Naive thymus-derived CD4-positive, alpha-beta T cell (primary cell): ENCODE measurements at regions not wholly inside any gene's neighbourhood (a gene's known extent, or its start where the extent isn't known, plus 50 kb on each side); places are given as distances from the start of the nearest gene placed in this dataset.

Experiments
- ATAC-seq: fragments of 150-1000 bp; cut with Tn5 transposase; 2 replicates; pipeline ENCODE4 v1.10.0; 2021; ENCODE audit warnings: mild to moderate bottlenecking, moderate library complexity
- CTCF ChIA-PET: fragments of 350-600 bp; sonication (Branson Sonifier 250); formaldehyde crosslinking; loops from one replicate; lab custom pipeline; 2021; ENCODE audit warnings: antibody characterized with exemption; lab: Charles Lee
- POLR2A ChIA-PET: fragments of 350-600 bp; sonication (Branson Sonifier 250); formaldehyde crosslinking; loops from one replicate; lab custom pipeline; 2021; ENCODE audit warnings: antibody characterized with exemption, inconsistent platforms; lab: Charles Lee
- DNase-seq, 9 donors: peaks; one replicate each; pipeline versions ENCODE4 v3.0.0 to v3.0.0-alpha.2; 2020 to 2022; ENCODE audit warnings: mixed read lengths in 1 of 9
- H3K27ac ChIP-seq: one replicate; pipeline ENCODE4 v1.7.0; 2013; ENCODE audit warnings: mild to moderate bottlenecking, low read depth, low read length, moderate library complexity
- H3K27me3 ChIP-seq, 2 donors: one replicate each; pipeline ENCODE4 v1.7.0; 2013; ENCODE audit warnings: low read length in 2 of 2, mild to moderate bottlenecking in 2 of 2, moderate library complexity in 2 of 2; ENCODE audit not compliant: control insufficient read depth in 2 of 2, insufficient read depth in 2 of 2
- H3K36me3 ChIP-seq, 3 experiments: 1 replicate in 2 of 3; 2 replicates in 1 of 3; pipeline ENCODE4 v1.7.0; 2013; ENCODE audit warnings: low read length in 3 of 3, mild to moderate bottlenecking in 3 of 3, moderate library complexity in 1 of 3; ENCODE audit not compliant: insufficient read depth in 3 of 3, control insufficient read depth in 2 of 3
- H3K4me1 ChIP-seq, 2 donors: one replicate each; pipeline ENCODE4 v1.7.0; 2013; ENCODE audit warnings: low read length in 2 of 2, mild to moderate bottlenecking in 2 of 2, moderate library complexity in 1 of 2; ENCODE audit not compliant: control insufficient read depth in 2 of 2, insufficient read depth in 2 of 2
- H3K4me3 ChIP-seq: 2 replicates; pipeline ENCODE4 v1.7.0; 2013; ENCODE audit warnings: mild to moderate bottlenecking, low read length
- H3K9me3 ChIP-seq, 3 experiments: 1 replicate in 2 of 3; 2 replicates in 1 of 3; pipeline ENCODE4 v1.7.0; 2013; ENCODE audit warnings: low read length in 3 of 3; ENCODE audit not compliant: control insufficient read depth in 2 of 3
- H3K27ac Mint-ChIP-seq, 9 donors: one replicate each; pipeline ENCODE4 v1.8.0; 2020 to 2022; ENCODE audit warnings: mixed read lengths in 9 of 9, mild to moderate bottlenecking in 8 of 9, moderate library complexity in 5 of 9, inconsistent platforms in 2 of 9
- H3K27me3 Mint-ChIP-seq, 5 donors: one replicate each; pipeline ENCODE4 v1.8.0; 2021 to 2022; ENCODE audit warnings: mixed read lengths in 5 of 5, mild to moderate bottlenecking in 1 of 5
- H3K36me3 Mint-ChIP-seq, 5 donors: one replicate each; pipeline ENCODE4 v1.8.0; 2020 to 2022; ENCODE audit warnings: mixed read lengths in 5 of 5, mild to moderate bottlenecking in 3 of 5, inconsistent platforms in 1 of 5
- H3K4me1 Mint-ChIP-seq, 7 donors: one replicate each; pipeline ENCODE4 v1.8.0; 2020 to 2022; ENCODE audit warnings: mixed read lengths in 7 of 7, mild to moderate bottlenecking in 3 of 7, inconsistent platforms in 1 of 7
- H3K4me3 Mint-ChIP-seq, 10 donors: one replicate each; pipeline ENCODE4 v1.8.0; 2020 to 2022; ENCODE audit warnings: mild to moderate bottlenecking in 10 of 10, mixed read lengths in 10 of 10, moderate library complexity in 6 of 10, inconsistent platforms in 2 of 10
- H3K9me3 Mint-ChIP-seq, 11 donors: one replicate each; pipeline ENCODE4 v1.8.0; 2020 to 2022; ENCODE audit warnings: mixed read lengths in 11 of 11, mild to moderate bottlenecking in 4 of 11, inconsistent platforms in 1 of 11, moderate library complexity in 1 of 11
- intact Hi-C, 2 donors: fragments of 100-400 bp; cut with micrococcal nuclease; formaldehyde crosslinking; loops; one replicate each; pipeline ENCODE4 v1.15.1; 2023

DNA sequence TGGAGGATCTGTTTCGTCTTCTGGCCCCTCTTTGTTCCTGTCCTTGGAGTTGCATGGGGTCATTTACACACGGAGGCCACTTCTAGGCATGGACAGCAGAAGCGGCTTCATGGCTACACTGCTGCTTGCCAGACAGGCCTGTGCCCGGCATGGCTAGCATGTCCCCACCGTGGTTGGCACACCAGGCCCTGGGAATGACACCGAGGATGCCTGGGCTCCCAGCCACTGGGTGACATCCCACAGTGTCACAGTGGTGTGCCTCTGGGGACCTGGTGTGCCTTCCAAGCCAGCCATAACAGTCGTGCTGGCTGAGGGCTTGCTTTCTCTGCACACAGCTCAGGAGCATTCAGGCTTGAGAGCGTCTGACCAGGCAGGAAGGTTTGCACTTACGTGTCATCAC is 910.1 kb downstream of the TBC1D22A start:
- ATAC-seq (no peak), DNase-seq (no peak)
- POLR2A ChIA-PET, result no interaction called here
- Histone ChIP-seq H3K4me3 (no peak overlapping the region), H3K27ac (no peak overlapping the region), H3K4me1 (no peaks in the 10 kb centered on the region), H3K36me3 (no peaks in the 10 kb centered on the region), H3K27me3 (no peaks in the 10 kb centered on the region), H3K9me3 (peaks cover 0 to 5% (median 0%) of the 10 kb centered on the region in 3 experiments)
- Mint-ChIP-seq H3K27me3 (peaks cover 0 to 12% (median 0%) of the 10 kb centered on the region in 5 donors), H3K4me1 (no peaks in the 10 kb centered on the region), H3K9me3 (peaks cover 0 to 13% (median 4%) of the 10 kb centered on the region in 11 donors), H3K36me3 (peaks cover 0 to 4% (median 0%) of the 10 kb centered on the region in 5 donors), H3K4me3 (no peak overlapping the region), H3K27ac (no peak overlapping the region)
- CTCF ChIA-PET, result no interaction called here
- intact Hi-C loops, result no loop called here

DNA sequence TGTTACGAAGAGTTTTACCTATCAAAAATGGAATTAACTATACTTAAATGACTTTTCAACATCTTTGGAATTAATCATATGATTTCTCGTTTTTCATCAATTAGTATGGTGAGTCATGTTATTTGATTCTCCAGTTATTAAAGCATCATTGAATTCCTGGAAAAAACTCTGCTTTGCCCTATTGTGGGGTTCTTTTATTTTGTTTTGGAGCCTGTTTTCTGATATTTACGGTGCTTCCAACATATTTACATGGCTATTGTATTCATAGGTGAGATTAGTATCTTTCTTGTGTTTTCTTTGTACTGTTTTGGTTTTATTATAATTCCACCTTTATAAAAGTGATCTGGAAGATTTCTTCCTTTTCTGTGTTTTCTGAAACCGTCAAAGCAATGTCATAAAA is 902.7 kb downstream of the TBC1D22A start:
- no peak overlapping the region for H3K4me3 ChIP-seq
- Mint-ChIP-seq H3K36me3 (peaks cover 0 to 4% (median 0%) of the 10 kb centered on the region in 5 donors), H3K4me1 (peaks cover 0 to 3% (median 0%) of the 10 kb centered on the region in 7 donors), H3K27me3 (peaks cover 0 to 26% (median 0%) of the 10 kb centered on the region in 5 donors), H3K9me3 (peaks cover 2 to 27% (median 11%) of the 10 kb centered on the region in 11 donors), H3K4me3 (no peak overlapping the region), H3K27ac (no peak overlapping the region)
- peaks cover 0 to 8% (median 0%) of the 10 kb centered on the region in 3 experiments for H3K9me3 ChIP-seq
- intact Hi-C loops, result no loop called here
- POLR2A ChIA-PET, result no interaction called here
- ATAC-seq (no peak), DNase-seq (no peak)
- H3K27ac ChIP-seq, result no peak overlapping the region
- H3K4me1 ChIP-seq, result no peaks in the 10 kb centered on the region
- CTCF ChIA-PET, result no interaction called here
- no peaks in the 10 kb centered on the region for H3K27me3 ChIP-seq
- H3K36me3 ChIP-seq, result no peaks in the 10 kb centered on the region

DNA sequence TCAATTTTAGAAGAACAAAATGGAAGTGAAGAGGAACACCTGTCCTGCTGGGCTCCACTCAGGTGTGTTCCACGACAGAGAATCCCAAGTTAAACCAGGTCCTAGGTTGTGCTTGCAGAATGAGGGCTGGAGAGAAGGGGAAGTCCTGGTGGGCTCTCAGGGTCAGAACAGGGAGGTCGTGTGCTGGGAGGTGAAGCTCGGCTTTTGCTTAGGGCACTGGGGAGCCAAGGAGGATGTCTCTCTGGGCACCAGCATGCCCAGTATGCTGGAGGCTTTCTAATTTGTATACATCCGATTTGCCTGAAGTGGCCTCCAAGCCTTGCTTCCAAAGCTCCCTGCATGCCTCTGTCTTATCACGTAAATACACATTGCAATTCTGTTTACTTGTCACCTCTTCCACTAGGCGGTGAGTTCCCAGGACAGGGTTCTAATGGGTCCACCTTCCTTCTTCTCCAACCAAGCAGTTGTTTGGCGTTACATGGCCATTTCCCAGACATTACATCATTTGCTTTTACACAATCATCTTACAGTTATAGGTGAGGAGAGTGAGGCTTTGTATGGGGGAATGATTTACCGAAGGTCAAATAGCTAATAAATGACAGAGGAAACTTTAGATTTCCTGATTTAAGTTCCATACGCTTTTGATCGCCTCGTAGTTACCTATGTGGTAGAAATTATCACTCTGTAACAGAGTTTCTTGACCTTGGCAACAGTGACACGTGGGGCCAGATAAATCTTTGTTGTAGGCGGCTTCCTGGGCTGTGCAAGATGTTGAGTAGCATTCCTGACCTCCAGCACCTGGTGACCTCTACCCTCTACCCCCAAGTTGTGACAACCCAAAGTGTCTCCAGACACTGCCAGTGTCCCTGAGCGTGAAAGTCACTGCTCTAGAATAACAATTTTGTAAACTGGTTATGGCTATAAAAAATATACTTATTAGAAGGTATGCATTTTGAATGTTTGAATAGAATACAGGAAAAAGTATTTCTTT is 901.5 kb downstream of the TBC1D22A start:
- Histone ChIP-seq H3K27ac (no peak overlapping the region), H3K4me3 (no peak overlapping the region), H3K4me1 (no peaks in the 10 kb centered on the region), H3K36me3 (no peaks in the 10 kb centered on the region), H3K27me3 (no peaks in the 10 kb centered on the region), H3K9me3 (peaks cover 0 to 3% (median 0%) of the 10 kb centered on the region in 3 experiments)
- ChIA-PET POLR2A (no interaction called here), CTCF (no interaction called here)
- DNase-seq (no peak), ATAC-seq (no peak)
- intact Hi-C loops, result no loop called here
- no peak overlapping the region for H3K27ac Mint-ChIP-seq
- H3K4me1 Mint-ChIP-seq, result peaks cover 0 to 3% (median 0%) of the 10 kb centered on the region in 7 donors
- no peak overlapping the region for H3K4me3 Mint-ChIP-seq
- peaks cover 0 to 32% (median 0%) of the 10 kb centered on the region in 5 donors for H3K27me3 Mint-ChIP-seq
- peaks cover 2 to 27% (median 8%) of the 10 kb centered on the region in 11 donors for H3K9me3 Mint-ChIP-seq
- no peaks in the 10 kb centered on the region for H3K36me3 Mint-ChIP-seq

GRCh38 chr22:47659467-47660223 is 897.2 kb downstream of the TBC1D22A start:
- Mint-ChIP-seq H3K27ac (no peak overlapping the region), H3K27me3 (peaks cover 0 to 25% (median 0%) of the 10 kb centered on the region in 5 donors), H3K4me3 (no peak overlapping the region), H3K4me1 (peaks cover 0 to 3% (median 0%) of the 10 kb centered on the region in 7 donors), H3K9me3 (peaks cover 0 to 18% (median 8%) of the 10 kb centered on the region in 11 donors), H3K36me3 (no peaks in the 10 kb centered on the region)
- POLR2A ChIA-PET, result no interaction called here
- Histone ChIP-seq H3K36me3 (no peaks in the 10 kb centered on the region), H3K9me3 (peaks cover 0 to 3% (median 0%) of the 10 kb centered on the region in 3 experiments), H3K4me1 (no peaks in the 10 kb centered on the region), H3K4me3 (no peak overlapping the region), H3K27ac (no peak overlapping the region), H3K27me3 (no peaks in the 10 kb centered on the region)
- intact Hi-C loops, result no loop called here
- ATAC-seq, result no peak
- DNase-seq, result no peak
- CTCF ChIA-PET, result no interaction called here

- no peaks in the 10 kb centered on the region for H3K36me3 ChIP-seq
- POLR2A ChIA-PET, result no interaction called here
- H3K9me3 Mint-ChIP-seq, result peaks cover 0 to 17% (median 7%) of the 10 kb centered on the region in 11 donors
- DNase-seq (no peak), ATAC-seq (no peak)
- H3K4me3 ChIP-seq, result no peak overlapping the region
- no peaks in the 10 kb centered on the region for H3K36me3 Mint-ChIP-seq
- no peaks in the 10 kb centered on the region for H3K27me3 ChIP-seq
- H3K9me3 ChIP-seq, result peaks cover 0 to 1% (median 0%) of the 10 kb centered on the region in 3 experiments
- intact Hi-C loops, result no loop called here
- H3K4me3 Mint-ChIP-seq, result no peak overlapping the region
- H3K27ac ChIP-seq, result no peak overlapping the region
- H3K4me1 ChIP-seq, result no peaks in the 10 kb centered on the region
- H3K27ac Mint-ChIP-seq, result no peak overlapping the region
- H3K27me3 Mint-ChIP-seq, result peaks cover 0 to 20% (median 0%) of the 10 kb centered on the region in 5 donors
- peaks cover 0 to 3% (median 0%) of the 10 kb centered on the region in 7 donors for H3K4me1 Mint-ChIP-seq
- CTCF ChIA-PET, result no interaction called here
Observed at GRCh38 chr22:47658182-47658581, 895.7 kb downstream of the TBC1D22A start.

DNA sequence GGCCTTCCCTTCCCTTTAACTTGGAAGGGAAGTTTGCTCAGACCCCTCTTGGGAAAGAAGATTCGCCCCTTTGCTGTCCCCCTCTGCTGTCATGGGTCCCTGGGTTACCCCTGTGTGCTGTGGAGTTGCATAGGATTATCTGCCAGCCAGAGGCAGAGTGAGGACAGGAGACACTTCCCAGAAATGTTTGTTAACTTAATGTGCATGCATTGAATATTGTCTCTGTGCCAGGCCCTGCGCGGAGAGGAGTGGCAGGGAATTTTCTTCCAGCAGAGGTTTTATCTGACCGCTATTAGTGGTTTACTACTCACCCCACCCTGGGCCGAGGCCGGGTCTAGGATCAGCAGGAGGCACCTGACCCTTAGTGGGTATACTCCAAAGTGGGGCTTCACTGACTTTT is 894.8 kb downstream of the TBC1D22A start:
- peaks cover 0 to 25% (median 7%) of the 10 kb centered on the region in 5 donors for H3K27me3 Mint-ChIP-seq
- ATAC-seq (no peak), DNase-seq (no peak)
- intact Hi-C loops, result no loop called here
- no peak overlapping the region for H3K4me3 Mint-ChIP-seq
- H3K4me3 ChIP-seq, result no peak overlapping the region
- POLR2A ChIA-PET, result no interaction called here
- peaks cover 0 to 3% (median 0%) of the 10 kb centered on the region in 7 donors for H3K4me1 Mint-ChIP-seq
- CTCF ChIA-PET, result no interaction called here
- H3K27me3 ChIP-seq, result no peaks in the 10 kb centered on the region
- H3K27ac Mint-ChIP-seq, result no peak overlapping the region
- H3K4me1 ChIP-seq, result no peaks in the 10 kb centered on the region
- peaks cover 0 to 17% (median 5%) of the 10 kb centered on the region in 11 donors for H3K9me3 Mint-ChIP-seq
- H3K36me3 ChIP-seq, result no peaks in the 10 kb centered on the region
- no peak overlapping the region for H3K27ac ChIP-seq
- no peaks in the 10 kb centered on the region for H3K36me3 Mint-ChIP-seq
- H3K9me3 ChIP-seq, result no peaks in the 10 kb centered on the region
